Activated T-cell treated with anti-CD3 and anti-CD28 coated beads, Interleukin-2, amount 50 U/mL, for 4 hours (primary cell): ENCODE measurements at regions not wholly inside any gene's neighbourhood (a gene's known extent, or its start where the extent isn't known, plus 50 kb on each side); places are given as distances from the start of the nearest gene placed in this dataset.

Experiments used
- ATAC-seq, 2 donors: fragments of 200-7000 bp; cut with Tn5 transposase; one replicate each; pipeline ENCODE4 v1.10.0; 2021
- DNase-seq: peaks from one replicate; pipeline ENCODE4 v3.0.0-alpha.2; 2020
- H3K27me3 Mint-ChIP-seq: one replicate; pipeline ENCODE4 v1.8.0; 2021; ENCODE audit warnings: low read depth, mixed read lengths
- H3K36me3 Mint-ChIP-seq: one replicate; pipeline ENCODE4 v1.8.0; 2022; ENCODE audit warnings: mixed read lengths; ENCODE audit not compliant: insufficient read depth
- H3K4me1 Mint-ChIP-seq: one replicate; pipeline ENCODE4 v1.8.0; 2021; ENCODE audit warnings: low read depth, mixed read lengths
- H3K4me3 Mint-ChIP-seq: one replicate; pipeline ENCODE4 v1.8.0; 2021; ENCODE audit warnings: mild to moderate bottlenecking, moderate library complexity, mixed read lengths
- H3K9me3 Mint-ChIP-seq: one replicate; pipeline ENCODE4 v1.8.0; 2021; ENCODE audit warnings: mixed read lengths

GRCh38 chr2:194253528-194254259 lies 1403.3 kb upstream of the SLC39A10 start:
- no peak for ATAC-seq
- Mint-ChIP-seq H3K27me3 (no peaks in the 10 kb centered on the region), H3K4me3 (no peak overlapping the region), H3K36me3 (no peaks in the 10 kb centered on the region), H3K9me3 (no peaks in the 10 kb centered on the region), H3K4me1 (no peaks in the 10 kb centered on the region)
- no peak for DNase-seq

- Mint-ChIP-seq H3K9me3 (no peaks in the 10 kb centered on the region), H3K4me1 (no peaks in the 10 kb centered on the region), H3K27me3 (no peaks in the 10 kb centered on the region), H3K4me3 (no peak overlapping the region), H3K36me3 (no peaks in the 10 kb centered on the region)
- no peak for DNase-seq
- no peak for ATAC-seq
Measured at GRCh38 chr2:194252127-194252526, 1404.9 kb upstream of the SLC39A10 start.

GRCh38 chr2:194232600-194232999 lies 1424.4 kb upstream of the SLC39A10 start:
- no peaks in the 10 kb centered on the region for H3K9me3 Mint-ChIP-seq
- H3K4me1 Mint-ChIP-seq: no peaks in the 10 kb centered on the region
- no peaks in the 10 kb centered on the region for H3K36me3 Mint-ChIP-seq
- no peaks in the 10 kb centered on the region for H3K27me3 Mint-ChIP-seq
- no peak overlapping the region for H3K4me3 Mint-ChIP-seq
- no peak for ATAC-seq
- no peak for DNase-seq

GRCh38 chr2:194223218-194223617 lies 1433.8 kb upstream of the SLC39A10 start:
- Mint-ChIP-seq H3K9me3 (no peaks in the 10 kb centered on the region), H3K4me3 (no peak overlapping the region), H3K27me3 (no peaks in the 10 kb centered on the region), H3K36me3 (no peaks in the 10 kb centered on the region), H3K4me1 (no peaks in the 10 kb centered on the region)
- ATAC-seq: no peak
- no peak for DNase-seq

- no peak for DNase-seq
- H3K9me3 Mint-ChIP-seq: no peaks in the 10 kb centered on the region
- no peaks in the 10 kb centered on the region for H3K27me3 Mint-ChIP-seq
- H3K4me3 Mint-ChIP-seq: no peak overlapping the region
- no peaks in the 10 kb centered on the region for H3K36me3 Mint-ChIP-seq
- no peak for ATAC-seq
- no peaks in the 10 kb centered on the region for H3K4me1 Mint-ChIP-seq
Measured at GRCh38 chr2:194214192-194214591, 1442.8 kb upstream of the SLC39A10 start.

- ATAC-seq (no peak), DNase-seq (no peak)
- Mint-ChIP-seq H3K9me3 (peaks cover 9% of the 10 kb centered on the region), H3K36me3 (no peaks in the 10 kb centered on the region), H3K4me1 (no peaks in the 10 kb centered on the region), H3K4me3 (no peak overlapping the region), H3K27me3 (peaks cover 4% of the 10 kb centered on the region)
Measured at GRCh38 chr2:194205568-194206227, 1451.3 kb upstream of the SLC39A10 start.

GRCh38 chr2:194203898-194204297 lies 1453.1 kb upstream of the SLC39A10 start:
- DNase-seq (no peak), ATAC-seq (no peak)
- H3K4me1 Mint-ChIP-seq: no peaks in the 10 kb centered on the region
- peaks cover 4% of the 10 kb centered on the region for H3K27me3 Mint-ChIP-seq
- H3K36me3 Mint-ChIP-seq: no peaks in the 10 kb centered on the region
- H3K9me3 Mint-ChIP-seq: peaks cover 9% of the 10 kb centered on the region
- H3K4me3 Mint-ChIP-seq: no peak overlapping the region

GRCh38 chr2:194182888-194183287 lies 1474.1 kb upstream of the SLC39A10 start:
- DNase-seq (no peak), ATAC-seq (no peak)
- Mint-ChIP-seq H3K9me3 (peaks cover 8% of the 10 kb centered on the region), H3K4me1 (no peaks in the 10 kb centered on the region), H3K4me3 (no peak overlapping the region), H3K36me3 (no peaks in the 10 kb centered on the region), H3K27me3 (no peaks in the 10 kb centered on the region)

GRCh38 chr2:194176134-194176533 lies 1480.9 kb upstream of the SLC39A10 start:
- Mint-ChIP-seq H3K27me3 (no peaks in the 10 kb centered on the region), H3K9me3 (peaks cover 14% of the 10 kb centered on the region), H3K4me3 (no peak overlapping the region), H3K36me3 (no peaks in the 10 kb centered on the region), H3K4me1 (no peaks in the 10 kb centered on the region)
- ATAC-seq: no peak
- DNase-seq: no peak

GRCh38 chr2:194166818-194167217 lies 1490.2 kb upstream of the SLC39A10 start:
- Mint-ChIP-seq H3K9me3 (no peaks in the 10 kb centered on the region), H3K4me1 (no peaks in the 10 kb centered on the region), H3K27me3 (no peaks in the 10 kb centered on the region), H3K36me3 (no peaks in the 10 kb centered on the region), H3K4me3 (no peak overlapping the region)
- DNase-seq (no peak), ATAC-seq (no peak)

GRCh38 chr2:194155431-194155830 lies 1501.6 kb upstream of the SLC39A10 start:
- DNase-seq: no peak
- H3K4me1 Mint-ChIP-seq: no peaks in the 10 kb centered on the region
- ATAC-seq: no peak
- H3K4me3 Mint-ChIP-seq: no peak overlapping the region
- H3K27me3 Mint-ChIP-seq: no peaks in the 10 kb centered on the region
- H3K9me3 Mint-ChIP-seq: no peaks in the 10 kb centered on the region
- no peaks in the 10 kb centered on the region for H3K36me3 Mint-ChIP-seq

- no peak overlapping the region for H3K4me3 Mint-ChIP-seq
- no peaks in the 10 kb centered on the region for H3K4me1 Mint-ChIP-seq
- no peaks in the 10 kb centered on the region for H3K9me3 Mint-ChIP-seq
- DNase-seq (no peak), ATAC-seq (no peak)
- no peaks in the 10 kb centered on the region for H3K36me3 Mint-ChIP-seq
- H3K27me3 Mint-ChIP-seq: no peaks in the 10 kb centered on the region
Measured at GRCh38 chr2:194151231-194151630, 1505.8 kb upstream of the SLC39A10 start.

- DNase-seq (no peak), ATAC-seq (no peak)
- H3K36me3 Mint-ChIP-seq: no peaks in the 10 kb centered on the region
- peaks cover 9% of the 10 kb centered on the region for H3K9me3 Mint-ChIP-seq
- no peaks in the 10 kb centered on the region for H3K4me1 Mint-ChIP-seq
- H3K27me3 Mint-ChIP-seq: no peaks in the 10 kb centered on the region
- H3K4me3 Mint-ChIP-seq: no peak overlapping the region
Measured at GRCh38 chr2:194135463-194135862, 1521.6 kb upstream of the SLC39A10 start.

- Mint-ChIP-seq H3K36me3 (no peaks in the 10 kb centered on the region), H3K4me1 (no peaks in the 10 kb centered on the region), H3K4me3 (no peak overlapping the region)
Measured at GRCh38 chr2:194128810-194129209, 1528.2 kb upstream of the SLC39A10 start.

GRCh38 chr2:194126418-194126817 lies 1530.6 kb upstream of the SLC39A10 start:
- no peak overlapping the region for H3K4me3 Mint-ChIP-seq
- no peak for DNase-seq
- H3K27me3 Mint-ChIP-seq: no peaks in the 10 kb centered on the region
- peaks cover 3% of the 10 kb centered on the region for H3K9me3 Mint-ChIP-seq
- ATAC-seq: no peak
- no peaks in the 10 kb centered on the region for H3K4me1 Mint-ChIP-seq
- H3K36me3 Mint-ChIP-seq: no peaks in the 10 kb centered on the region

More at GRCh38 chr2:194128810-194129209, 1528.2 kb upstream of the SLC39A10 start:
- Mint-ChIP-seq H3K27me3 (no peaks in the 10 kb centered on the region), H3K9me3 (peaks cover 3% of the 10 kb centered on the region)
- ATAC-seq (no peak), DNase-seq (no peak)
